ENCODE measurements at regions not wholly inside any gene's neighbourhood (a gene's known extent, or its start where the extent isn't known, plus 50 kb on each side); places are given as distances from the start of the nearest gene placed in this dataset.

GRCh38 chr13:50123515-50123861, 108.2 kb downstream of the KCNRG start:
- Mint-ChIP-seq H3K27me3 (ENCODE audit: insufficient read depth, unreplicated experiment) (no peaks in the 10 kb centered on the region), H3K36me3 (ENCODE audit: insufficient read depth, unreplicated experiment) (peaks cover 5% of the 10 kb centered on the region), H3K4me1 (ENCODE audit: insufficient read depth, unreplicated experiment) (peaks cover 28% of the 10 kb centered on the region), H3K4me3 (ENCODE audit: unreplicated experiment) (peak overlapping the region; percentile 87), H3K9me3 (ENCODE audit: unreplicated experiment) (no peaks in the 10 kb centered on the region), H3K27ac (ENCODE audit: low read depth, unreplicated experiment) (peak overlapping the region; percentile 94)
- no peak for TF ChIP-seq CTCF (IDR thresholded peaks at IDR 0.05; ENCODE audit: unreplicated experiment)
- TSS peak; percentile 75 for BruUV-seq (replicated peaks)
- POLR2A ChIA-PET = interaction anchor here (0.6 to 17.8 kb wide), 33 partner anchors 8 to 788 kb away, joined by 3 to 429 read pairs (median 7); partner anchors contain the start of gene TRIM13
- intact Hi-C loops (cut with micrococcal nuclease) = no loop called here
- CTCF ChIA-PET = interaction anchor here (0.7 to 1.5 kb wide), 5 partner anchors 14 to 788 kb away, joined by 3 to 6 read pairs (median 3); no protein-coding TSS in a partner anchor
- DNase-seq (ENCODE audit: unreplicated experiment) = no peak

GRCh38 chr13:50123862-50124535, 108.8 kb downstream of the KCNRG start:
- Mint-ChIP-seq H3K4me1 (ENCODE audit: insufficient read depth, unreplicated experiment) (peaks cover 28% of the 10 kb centered on the region), H3K36me3 (ENCODE audit: insufficient read depth, unreplicated experiment) (peaks cover 5% of the 10 kb centered on the region), H3K27ac (ENCODE audit: low read depth, unreplicated experiment) (peak overlapping the region; percentile 94), H3K4me3 (ENCODE audit: unreplicated experiment) (peak overlapping the region; percentile 87), H3K27me3 (ENCODE audit: insufficient read depth, unreplicated experiment) (no peaks in the 10 kb centered on the region), H3K9me3 (ENCODE audit: unreplicated experiment) (no peaks in the 10 kb centered on the region)
- no TSS peak for BruUV-seq (replicated peaks)
- ChIA-PET POLR2A (interaction anchor here (0.6 to 17.8 kb wide), 47 partner anchors 8 to 788 kb away, joined by 3 to 429 read pairs (median 6); partner anchors contain the start of gene TRIM13), CTCF (interaction anchor here (0.6 to 1.5 kb wide), 9 partner anchors 14 to 787 kb away, joined by 3 to 6 read pairs (median 3); no protein-coding TSS in a partner anchor)
- DNase-seq (ENCODE audit: unreplicated experiment) = peak; percentile 92
- TF ChIP-seq CTCF (IDR thresholded peaks at IDR 0.05; ENCODE audit: unreplicated experiment) = no peak
- intact Hi-C loops (cut with micrococcal nuclease) = loop anchor here (2.0 kb wide), 1 partner anchor 409 kb away; no protein-coding TSS in a partner anchor

DNA sequence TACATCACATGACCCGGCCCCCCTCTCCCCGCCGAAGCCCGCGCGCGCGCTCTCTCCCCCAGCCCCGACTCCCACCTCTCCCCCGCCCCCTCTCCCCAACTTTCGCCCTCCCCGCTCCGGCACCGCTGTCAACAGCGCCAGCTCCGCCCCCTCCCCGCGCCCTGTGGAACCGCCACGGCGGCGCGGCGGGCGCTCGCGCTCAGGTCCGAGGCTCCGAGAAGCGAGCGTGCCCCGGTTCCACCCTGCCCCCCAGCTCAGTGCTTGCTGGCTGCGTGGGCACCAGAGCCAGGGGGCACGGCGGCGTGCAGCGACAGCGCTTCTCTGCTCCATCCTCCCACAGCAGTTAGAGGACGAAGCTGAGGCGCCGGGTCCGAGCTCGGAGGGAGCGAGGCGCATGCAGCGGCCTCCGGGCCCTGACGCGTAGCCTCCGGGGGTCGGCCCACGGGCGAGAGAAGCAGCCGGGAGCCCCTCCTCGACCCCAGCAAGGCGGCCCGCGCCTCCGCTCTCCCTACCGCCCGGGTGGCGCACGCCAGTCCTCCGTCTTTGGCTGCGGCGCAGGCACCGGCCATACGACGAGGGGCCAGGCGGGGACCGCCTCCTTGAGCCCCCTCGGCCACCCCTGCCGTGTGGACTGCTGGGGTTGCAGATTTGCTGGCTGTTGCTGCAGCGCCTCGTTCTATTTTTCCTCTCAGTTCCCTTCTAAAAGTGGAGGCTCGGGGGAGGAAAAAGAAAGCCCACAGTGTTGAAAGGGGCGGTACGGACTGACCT, 109.5 kb downstream of the KCNRG start:
- POLR2A ChIA-PET = interaction anchor here (0.5 to 17.8 kb wide), 55 partner anchors 7 to 787 kb away, joined by 3 to 429 read pairs (median 6); partner anchors contain the start of genes SPRYD7 and TRIM13
- CTCF ChIA-PET = interaction anchor here (0.6 to 2.8 kb wide), 8 partner anchors 17 to 787 kb away, joined by 3 to 14 read pairs (median 4); no protein-coding TSS in a partner anchor
- no peaks in the 10 kb centered on the region for H3K9me3 Mint-ChIP-seq (ENCODE audit: unreplicated experiment)
- TF ChIP-seq CTCF (IDR thresholded peaks at IDR 0.05; ENCODE audit: unreplicated experiment) = no peak
- H3K27me3 Mint-ChIP-seq (ENCODE audit: insufficient read depth, unreplicated experiment) = no peaks in the 10 kb centered on the region
- H3K4me1 Mint-ChIP-seq (ENCODE audit: insufficient read depth, unreplicated experiment) = peaks cover 28% of the 10 kb centered on the region
- DNase-seq (ENCODE audit: unreplicated experiment) = peak; percentile 52
- intact Hi-C loops (cut with micrococcal nuclease) = loop anchor here (1.0 to 2.0 kb wide), 2 partner anchors 42 to 408 kb away; no protein-coding TSS in a partner anchor
- H3K36me3 Mint-ChIP-seq (ENCODE audit: insufficient read depth, unreplicated experiment) = peaks cover 5% of the 10 kb centered on the region
- peak overlapping the region; percentile 87 for H3K4me3 Mint-ChIP-seq (ENCODE audit: unreplicated experiment)
- no TSS peak for BruUV-seq (replicated peaks)
- peak overlapping the region; percentile 94 for H3K27ac Mint-ChIP-seq (ENCODE audit: low read depth, unreplicated experiment)

- H3K4me3 Mint-ChIP-seq (ENCODE audit: unreplicated experiment) = peak overlapping the region; percentile 87
- ChIA-PET CTCF (interaction anchor here (1.0 to 2.8 kb wide), 2 partner anchors 36 to 40 kb away, joined by 3 to 14 read pairs; no protein-coding TSS in a partner anchor), POLR2A (interaction anchor here (0.5 to 17.8 kb wide), 34 partner anchors 8 to 787 kb away, joined by 3 to 429 read pairs (median 6); partner anchors contain the start of genes SPRYD7 and TRIM13)
- no peak for TF ChIP-seq CTCF (IDR thresholded peaks at IDR 0.05; ENCODE audit: unreplicated experiment)
- H3K4me1 Mint-ChIP-seq (ENCODE audit: insufficient read depth, unreplicated experiment) = peaks cover 28% of the 10 kb centered on the region
- no peaks in the 10 kb centered on the region for H3K9me3 Mint-ChIP-seq (ENCODE audit: unreplicated experiment)
- no TSS peak for BruUV-seq (replicated peaks)
- H3K36me3 Mint-ChIP-seq (ENCODE audit: insufficient read depth, unreplicated experiment) = peaks cover 5% of the 10 kb centered on the region
- no peak overlapping the region for H3K27ac Mint-ChIP-seq (ENCODE audit: low read depth, unreplicated experiment)
- no peak for DNase-seq (ENCODE audit: unreplicated experiment)
- intact Hi-C loops (cut with micrococcal nuclease) = loop anchor here (1.0 to 2.0 kb wide), 2 partner anchors 43 to 408 kb away; no protein-coding TSS in a partner anchor
- no peaks in the 10 kb centered on the region for H3K27me3 Mint-ChIP-seq (ENCODE audit: insufficient read depth, unreplicated experiment)
Measured at GRCh38 chr13:50125304-50125553, 110.0 kb downstream of the KCNRG start.
